ENCODE measurements at regions not wholly inside any gene's neighbourhood (a gene's known extent, or its start where the extent isn't known, plus 50 kb on each side); places are given as distances from the start of the nearest gene placed in this dataset.

DNA sequence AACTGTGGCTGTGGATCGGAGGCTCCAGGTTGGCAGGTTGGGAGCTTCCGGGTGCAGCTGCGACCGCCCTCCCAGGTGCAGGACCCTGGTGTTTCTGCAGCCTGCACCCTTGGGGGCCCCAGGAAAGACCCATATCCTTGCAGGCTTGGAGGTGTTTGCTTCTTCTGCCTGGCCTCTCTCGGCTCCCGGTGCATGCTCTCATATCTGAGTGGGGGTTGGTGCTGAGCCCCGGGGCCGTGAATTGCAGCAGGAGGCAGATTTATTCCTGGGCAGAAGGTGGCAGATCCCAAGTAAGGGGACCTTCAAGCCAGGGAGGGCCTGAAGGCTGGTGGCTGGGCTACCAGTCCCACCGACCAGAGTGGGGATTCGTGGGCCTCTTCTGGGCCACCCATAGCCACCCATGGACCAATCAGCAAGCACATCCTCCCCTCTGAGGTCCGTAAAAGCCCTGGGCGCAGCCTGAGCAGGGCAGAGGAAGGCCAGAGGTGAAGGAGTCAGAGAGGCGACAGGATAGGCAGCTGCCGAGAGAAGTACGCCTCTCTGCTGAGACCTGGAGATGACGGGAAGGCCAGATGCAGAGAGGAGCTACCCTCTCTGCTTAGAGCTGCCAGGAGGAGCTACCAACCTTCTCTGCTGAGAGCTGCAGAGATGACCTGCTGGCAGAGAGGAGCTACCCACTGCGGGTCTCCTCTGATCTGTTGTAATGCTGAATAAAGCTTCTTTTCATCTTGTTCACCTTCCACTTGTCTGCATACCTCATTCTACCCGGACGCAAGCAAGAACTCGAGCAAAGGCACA, 1279.0 kb upstream of the LRRTM1 start:
- no peaks in the 10 kb centered on the region for H3K4me1 Mint-ChIP-seq
- no peak overlapping the region for H3K4me3 Mint-ChIP-seq
- peaks cover 27% of the 10 kb centered on the region for H3K9me3 Mint-ChIP-seq
- H3K27ac Mint-ChIP-seq = no peak overlapping the region
- no peak for DNase-seq (ENCODE audit: low spot score in 2 of 2)
- H3K36me3 Mint-ChIP-seq = no peaks in the 10 kb centered on the region
- ATAC-seq = no peak

DNA sequence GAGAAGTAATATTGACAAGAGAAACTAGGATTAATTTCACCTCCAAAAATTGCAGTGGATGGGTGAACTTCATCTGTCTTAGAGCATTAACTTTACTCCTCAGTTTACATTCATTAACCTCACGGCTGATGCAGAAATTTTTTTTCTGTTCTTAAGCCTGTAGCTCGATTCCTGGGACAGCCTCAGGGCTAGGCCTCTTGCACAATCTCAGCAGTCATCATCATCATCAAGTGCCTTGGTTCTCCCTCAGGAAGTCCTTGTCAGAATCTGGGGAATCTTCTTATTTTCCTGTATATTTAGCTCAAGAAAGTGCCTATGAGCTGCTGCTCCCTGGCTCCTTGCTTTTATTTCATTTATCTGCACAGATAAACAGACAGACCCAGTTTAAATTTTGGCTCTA, 1272.2 kb upstream of the LRRTM1 start:
- no peaks in the 10 kb centered on the region for H3K36me3 Mint-ChIP-seq
- DNase-seq (ENCODE audit: low spot score in 2 of 2) = no peak
- no peaks in the 10 kb centered on the region for H3K4me1 Mint-ChIP-seq
- peaks cover 14% of the 10 kb centered on the region for H3K9me3 Mint-ChIP-seq
- no peak overlapping the region for H3K27ac Mint-ChIP-seq
- H3K4me3 Mint-ChIP-seq = no peak overlapping the region
- no peak for ATAC-seq

DNA sequence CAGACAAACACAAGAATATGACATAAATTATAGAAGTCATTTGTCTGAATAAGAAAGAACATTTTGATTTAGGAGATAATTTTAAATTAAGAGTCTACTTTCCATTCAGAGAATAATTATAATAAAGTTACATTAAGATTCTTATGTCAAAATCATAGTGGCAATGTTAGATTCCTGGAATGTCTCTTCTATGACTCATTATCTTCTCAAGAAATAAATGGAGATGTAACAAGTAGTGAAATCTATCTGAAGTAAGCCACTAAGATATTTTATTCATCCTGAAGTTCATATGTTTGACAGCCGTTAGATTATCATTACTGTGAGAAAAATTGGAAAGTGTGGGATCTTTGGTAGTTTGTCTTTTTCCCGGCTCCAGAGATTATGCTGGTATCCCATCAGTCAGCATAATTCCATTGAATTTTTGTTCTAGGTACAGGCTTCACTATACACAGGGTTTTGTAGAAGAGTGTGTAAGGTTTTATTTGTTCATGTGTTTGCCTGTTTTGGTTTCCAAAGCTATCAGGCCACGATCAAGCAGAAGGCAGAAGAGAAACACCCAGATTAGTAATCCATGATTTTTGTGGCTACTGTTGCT, 1246.6 kb upstream of the LRRTM1 start:
- H3K36me3 Mint-ChIP-seq = no peaks in the 10 kb centered on the region
- H3K4me1 Mint-ChIP-seq = no peaks in the 10 kb centered on the region
- no peak overlapping the region for H3K4me3 Mint-ChIP-seq
- no peak overlapping the region for H3K27ac Mint-ChIP-seq
- ATAC-seq (no peak), DNase-seq (ENCODE audit: low spot score in 2 of 2) (no peak)
- H3K9me3 Mint-ChIP-seq = peaks cover 11% of the 10 kb centered on the region

DNA sequence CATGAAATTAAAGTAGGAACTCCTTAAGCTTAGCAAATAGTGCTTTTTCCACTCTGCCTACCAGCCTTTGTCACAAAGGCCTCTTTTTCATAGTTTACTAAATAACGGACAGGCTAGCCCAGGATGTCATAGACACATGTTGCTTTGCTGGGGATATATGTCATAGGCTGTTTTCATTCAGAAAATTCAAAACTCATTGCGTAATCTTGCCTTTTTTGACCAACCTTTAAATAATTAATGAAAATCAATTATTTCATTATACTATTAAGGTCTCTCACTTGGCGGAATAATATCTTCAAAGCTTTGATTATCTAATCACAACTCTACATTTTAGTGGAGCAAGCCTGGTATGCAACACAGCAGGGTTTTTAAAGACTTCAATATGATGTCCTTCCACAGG, 1245.7 kb upstream of the LRRTM1 start:
- DNase-seq (ENCODE audit: low spot score in 2 of 2) = no peak
- Mint-ChIP-seq H3K36me3 (no peaks in the 10 kb centered on the region), H3K4me1 (no peaks in the 10 kb centered on the region), H3K9me3 (peaks cover 11% of the 10 kb centered on the region), H3K27ac (no peak overlapping the region), H3K4me3 (no peak overlapping the region)
- no peak for ATAC-seq

DNA sequence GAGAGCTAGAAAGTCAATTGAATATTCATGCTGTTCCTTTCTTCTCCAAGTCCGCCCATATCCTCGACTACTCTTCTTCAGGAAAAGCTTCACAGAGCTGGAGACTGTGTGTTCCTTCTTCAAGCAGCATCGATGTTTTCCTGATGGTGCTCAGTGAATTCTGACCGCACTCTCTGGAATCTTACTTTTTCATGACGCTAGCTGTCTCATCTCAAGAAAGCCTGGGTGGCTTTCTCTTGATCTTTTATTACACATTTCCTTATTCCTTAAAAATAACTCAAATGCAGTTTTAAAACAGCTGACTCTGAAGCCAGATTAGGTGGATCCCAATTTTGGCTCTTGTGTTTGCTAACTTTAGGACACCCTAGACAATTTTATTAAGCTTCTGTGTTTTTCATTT, 1245.1 kb upstream of the LRRTM1 start:
- DNase-seq (ENCODE audit: low spot score in 2 of 2) (no peak), ATAC-seq (no peak)
- no peak overlapping the region for H3K4me3 Mint-ChIP-seq
- H3K27ac Mint-ChIP-seq = no peak overlapping the region
- peaks cover 11% of the 10 kb centered on the region for H3K9me3 Mint-ChIP-seq
- H3K4me1 Mint-ChIP-seq = no peaks in the 10 kb centered on the region
- H3K36me3 Mint-ChIP-seq = no peaks in the 10 kb centered on the region

DNA sequence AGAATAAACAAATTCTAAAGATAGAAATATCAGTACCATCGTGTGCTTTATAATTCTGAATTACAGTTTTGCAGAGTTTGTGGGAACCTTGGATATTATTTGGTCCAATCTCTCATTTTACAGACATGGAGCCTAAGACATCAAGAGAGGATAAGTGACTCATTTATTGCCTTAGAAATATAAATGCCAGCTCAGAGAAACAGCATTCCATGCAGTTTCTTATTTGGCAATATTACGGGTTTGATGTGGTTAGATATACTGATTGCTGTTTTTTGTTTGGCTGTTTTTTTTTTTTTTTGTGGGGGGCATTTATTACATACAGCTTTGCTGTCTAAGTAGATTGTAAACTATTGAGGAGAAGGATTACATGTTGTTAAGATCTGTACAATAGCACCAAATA, 1241.1 kb upstream of the LRRTM1 start:
- Mint-ChIP-seq H3K27ac (no peak overlapping the region), H3K36me3 (no peaks in the 10 kb centered on the region), H3K4me1 (no peaks in the 10 kb centered on the region), H3K4me3 (no peak overlapping the region), H3K9me3 (peaks cover 7% of the 10 kb centered on the region)
- ATAC-seq (no peak), DNase-seq (ENCODE audit: low spot score in 2 of 2) (no peak)

DNA sequence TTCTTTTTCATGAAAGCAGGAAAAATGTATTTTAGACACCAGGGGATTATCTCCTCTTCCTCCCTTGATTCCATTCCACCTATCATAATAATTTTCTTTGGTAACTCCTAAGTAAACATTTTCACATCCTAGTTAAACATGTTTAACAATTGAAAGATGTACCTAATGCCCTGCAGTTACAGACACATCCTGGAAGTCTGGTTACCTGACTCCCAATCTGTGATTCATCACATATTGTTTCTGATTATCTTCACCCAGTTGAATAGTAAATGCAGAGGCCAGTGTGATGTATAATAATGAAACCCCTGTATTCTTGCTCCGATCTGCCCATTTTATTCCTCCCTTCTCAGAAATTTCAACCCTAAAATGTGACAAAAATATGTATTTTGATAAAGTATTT, 1237.6 kb upstream of the LRRTM1 start:
- Mint-ChIP-seq H3K4me1 (no peaks in the 10 kb centered on the region), H3K4me3 (no peak overlapping the region), H3K9me3 (peaks cover 14% of the 10 kb centered on the region), H3K36me3 (no peaks in the 10 kb centered on the region), H3K27ac (no peak overlapping the region)
- no peak for ATAC-seq
- DNase-seq (ENCODE audit: low spot score in 2 of 2) = no peak

DNA sequence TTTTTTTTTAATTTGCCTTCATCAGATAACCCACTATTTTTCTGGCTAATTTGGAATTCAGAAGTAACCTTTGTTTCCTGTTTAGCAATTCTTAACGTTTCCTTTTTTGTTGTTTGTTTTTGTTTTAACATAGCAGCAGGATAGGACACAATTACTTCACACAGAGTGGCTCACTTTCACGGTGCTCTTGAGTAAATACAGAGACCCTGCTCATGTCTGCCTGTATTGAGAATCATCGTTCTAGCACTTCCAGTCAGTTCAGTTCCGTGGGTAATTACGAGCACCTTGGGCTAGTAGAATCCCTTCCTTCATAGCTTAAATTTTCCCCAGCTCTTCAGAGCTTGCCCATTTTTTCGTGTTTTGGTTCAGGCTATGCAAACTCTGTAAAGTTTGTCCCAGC, 1225.4 kb upstream of the LRRTM1 start:
- no peaks in the 10 kb centered on the region for H3K36me3 Mint-ChIP-seq
- no peaks in the 10 kb centered on the region for H3K4me1 Mint-ChIP-seq
- peaks cover 22% of the 10 kb centered on the region for H3K9me3 Mint-ChIP-seq
- H3K4me3 Mint-ChIP-seq = no peak overlapping the region
- ATAC-seq = no peak
- no peak for DNase-seq (ENCODE audit: low spot score in 2 of 2)
- H3K27ac Mint-ChIP-seq = no peak overlapping the region

DNA sequence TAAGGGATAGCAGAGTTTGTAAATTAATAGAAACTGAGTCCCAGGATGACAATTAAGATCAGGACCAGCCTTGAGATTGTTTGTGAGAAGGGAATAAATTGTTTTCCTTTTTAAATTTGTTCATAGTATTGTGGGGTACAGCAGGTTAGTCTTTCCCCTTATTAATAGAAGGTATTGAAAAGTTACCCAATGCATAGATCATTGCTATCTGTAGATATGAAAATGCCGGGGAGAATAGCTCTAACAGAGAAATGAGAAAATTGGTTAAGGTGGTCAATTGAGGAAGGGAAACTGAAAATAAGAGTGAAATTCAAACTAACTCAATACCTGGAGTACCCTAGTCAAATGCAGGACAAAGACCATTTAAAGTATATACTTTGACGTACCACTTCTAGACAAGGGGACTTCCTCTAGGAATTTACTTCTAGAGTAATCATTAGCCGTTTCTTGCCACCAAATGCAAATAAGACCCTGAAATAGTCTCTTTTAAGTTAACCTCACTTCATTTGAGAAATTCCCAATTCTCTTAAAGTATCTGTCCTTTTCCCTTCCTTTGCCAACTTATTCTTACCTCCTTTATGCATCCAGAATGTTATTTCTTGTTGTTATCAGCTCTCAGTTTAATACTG, 1224.4 kb upstream of the LRRTM1 start:
- Mint-ChIP-seq H3K4me1 (no peaks in the 10 kb centered on the region), H3K9me3 (peaks cover 28% of the 10 kb centered on the region), H3K36me3 (no peaks in the 10 kb centered on the region), H3K27ac (no peak overlapping the region), H3K4me3 (no peak overlapping the region)
- ATAC-seq (no peak), DNase-seq (ENCODE audit: low spot score in 2 of 2) (no peak)

DNA sequence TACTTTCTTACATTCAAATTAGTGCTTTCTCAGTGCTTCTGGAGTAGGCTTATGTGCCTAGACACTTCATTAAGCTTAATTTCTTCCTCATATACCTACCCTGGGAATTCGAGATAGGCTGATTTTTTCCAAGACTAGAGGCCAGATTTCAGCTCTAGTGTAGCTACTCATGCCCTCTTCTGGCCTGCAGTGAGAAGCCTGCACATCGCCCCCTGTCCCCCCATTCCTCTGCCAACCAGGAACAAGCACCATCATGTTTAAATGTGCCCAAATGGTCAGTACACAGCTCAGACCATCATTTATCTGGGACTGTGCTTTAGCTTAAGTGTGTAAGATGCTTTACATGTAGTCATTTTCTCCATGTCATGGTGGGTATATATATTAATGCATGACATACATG, 1218.8 kb upstream of the LRRTM1 start:
- DNase-seq (ENCODE audit: low spot score in 2 of 2) = no peak
- H3K4me1 Mint-ChIP-seq = no peaks in the 10 kb centered on the region
- H3K36me3 Mint-ChIP-seq = no peaks in the 10 kb centered on the region
- ATAC-seq = no peak
- no peak overlapping the region for H3K4me3 Mint-ChIP-seq
- H3K27ac Mint-ChIP-seq = no peak overlapping the region
- peaks cover 29% of the 10 kb centered on the region for H3K9me3 Mint-ChIP-seq

DNA sequence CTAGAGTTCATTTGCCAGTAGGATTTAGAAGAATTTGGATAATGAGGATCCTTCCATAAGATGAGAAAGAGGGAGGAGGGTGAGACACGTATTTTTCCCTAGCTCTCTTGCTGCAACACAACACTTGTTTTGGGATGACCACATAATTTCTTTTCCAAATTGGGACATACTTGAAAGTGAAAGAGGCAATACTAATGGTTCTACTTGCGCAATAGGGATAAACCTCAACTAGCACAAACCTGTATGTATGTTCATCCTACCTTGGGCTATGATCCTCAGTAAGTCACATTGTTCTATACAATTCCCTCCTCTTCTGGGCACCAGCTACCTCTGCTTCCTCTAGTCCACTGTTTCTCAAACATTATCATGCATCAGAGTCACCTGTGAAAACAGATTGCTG, 1208.8 kb upstream of the LRRTM1 start:
- H3K36me3 Mint-ChIP-seq = no peaks in the 10 kb centered on the region
- ATAC-seq (no peak), DNase-seq (ENCODE audit: low spot score in 2 of 2) (no peak)
- H3K9me3 Mint-ChIP-seq = peaks cover 16% of the 10 kb centered on the region
- no peak overlapping the region for H3K27ac Mint-ChIP-seq
- H3K4me1 Mint-ChIP-seq = no peaks in the 10 kb centered on the region
- H3K4me3 Mint-ChIP-seq = no peak overlapping the region

DNA sequence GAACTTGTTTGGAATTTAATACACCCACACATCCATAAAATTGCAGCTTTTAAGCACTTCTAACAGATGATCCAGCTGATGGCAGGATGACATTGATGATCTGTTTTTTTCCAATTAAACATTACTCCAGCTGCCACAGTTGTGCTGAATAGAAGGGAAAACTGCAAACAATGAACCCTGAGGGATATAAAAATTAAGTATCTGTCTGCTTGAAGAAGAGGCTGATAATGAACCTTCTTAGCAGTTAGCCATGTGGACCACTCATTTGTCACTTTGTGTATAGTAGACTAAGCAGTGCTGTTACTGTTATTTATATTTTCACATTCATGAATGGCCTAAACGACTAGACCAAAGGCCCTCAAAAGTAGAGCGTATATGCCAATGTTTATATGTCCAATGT, 1201.0 kb upstream of the LRRTM1 start:
- ATAC-seq (no peak), DNase-seq (ENCODE audit: low spot score in 2 of 2) (no peak)

DNA sequence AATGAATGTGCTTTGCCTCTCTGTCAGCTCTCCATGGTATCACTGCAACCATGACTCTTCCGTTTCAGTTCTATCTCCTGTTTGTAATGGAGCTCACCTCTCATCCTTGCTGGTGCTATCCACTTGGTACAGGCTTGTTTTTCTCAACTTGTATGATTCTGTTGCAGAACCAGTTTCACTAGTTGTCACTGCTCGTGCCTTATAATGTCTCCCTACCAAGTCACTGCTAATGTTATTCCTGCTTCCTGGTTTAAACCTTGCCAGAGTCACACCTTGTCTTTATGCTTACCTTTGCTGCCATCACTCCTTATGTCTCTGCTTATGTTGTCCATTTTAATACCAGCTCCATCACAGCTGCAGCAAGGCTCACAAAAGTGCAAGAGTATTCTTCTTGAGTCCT, 1191.0 kb upstream of the LRRTM1 start:
- Mint-ChIP-seq H3K27ac (no peak overlapping the region), H3K36me3 (no peaks in the 10 kb centered on the region), H3K4me3 (no peak overlapping the region), H3K9me3 (peaks cover 34% of the 10 kb centered on the region), H3K4me1 (no peaks in the 10 kb centered on the region)
- ATAC-seq = no peak
- no peak for DNase-seq (ENCODE audit: low spot score in 2 of 2)

More for the DNA sequence above, 1201.0 kb upstream of the LRRTM1 start:
- Mint-ChIP-seq H3K4me1 (no peaks in the 10 kb centered on the region), H3K36me3 (no peaks in the 10 kb centered on the region), H3K4me3 (no peak overlapping the region), H3K9me3 (peaks cover 18% of the 10 kb centered on the region), H3K27ac (no peak overlapping the region)

DNA sequence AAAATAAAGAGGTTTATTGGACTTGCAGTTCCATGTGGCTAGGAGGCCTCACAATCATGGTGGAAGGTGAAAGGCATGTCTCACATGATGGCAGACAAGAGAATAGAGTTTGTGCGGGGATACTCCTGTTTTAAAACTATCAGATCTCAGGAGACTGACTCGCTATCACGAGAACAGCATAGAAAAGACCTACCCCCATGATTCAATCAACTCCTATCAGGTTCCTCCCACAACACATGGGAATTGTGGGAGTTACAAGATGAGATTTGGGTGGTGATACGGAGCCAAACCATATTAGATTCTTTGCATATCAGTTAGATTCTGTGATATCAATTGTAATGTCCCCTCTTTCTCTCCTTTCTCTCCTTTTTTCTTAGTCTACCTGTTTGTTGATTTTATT, 1178.7 kb upstream of the LRRTM1 start:
- no peaks in the 10 kb centered on the region for H3K36me3 Mint-ChIP-seq
- H3K9me3 Mint-ChIP-seq = peaks cover 17% of the 10 kb centered on the region
- ATAC-seq (no peak), DNase-seq (ENCODE audit: low spot score in 2 of 2) (no peak)
- no peak overlapping the region for H3K4me3 Mint-ChIP-seq
- H3K4me1 Mint-ChIP-seq = no peaks in the 10 kb centered on the region
- H3K27ac Mint-ChIP-seq = no peak overlapping the region

DNA sequence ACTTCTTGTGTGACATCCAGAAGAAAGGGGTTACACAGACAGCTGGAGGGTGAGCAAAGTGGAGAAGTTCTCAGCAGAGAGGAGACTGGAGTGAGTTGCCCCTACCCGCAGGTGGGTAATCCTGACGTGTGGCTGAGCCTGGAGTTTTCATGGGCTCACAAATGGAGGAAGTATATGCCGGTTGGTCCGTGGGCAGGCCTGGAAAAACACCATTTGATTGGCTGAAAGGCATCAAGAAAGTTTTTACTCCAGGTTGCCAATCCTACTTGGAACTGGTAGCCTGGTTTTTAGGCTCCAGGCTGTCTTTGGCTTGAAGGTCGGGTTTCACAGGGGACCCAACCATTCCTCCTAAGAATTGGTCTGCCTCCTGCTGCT, 1177.4 kb upstream of the LRRTM1 start:
- Mint-ChIP-seq H3K36me3 (no peaks in the 10 kb centered on the region), H3K27ac (no peak overlapping the region), H3K9me3 (peaks cover 19% of the 10 kb centered on the region), H3K4me3 (no peak overlapping the region), H3K4me1 (no peaks in the 10 kb centered on the region)
- no peak for ATAC-seq
- DNase-seq (ENCODE audit: low spot score in 2 of 2) = no peak
